Heart right ventricle (tissue), 16 donors: ENCODE measurements at regions not wholly inside any gene's neighbourhood (a gene's known extent, or its start where the extent isn't known, plus 50 kb on each side); places are given as distances from the start of the nearest gene placed in this dataset.
"Not testable (repeated sequence)": the region's sequence is repeated elsewhere in the genome, so short reads cannot be mapped to it uniquely, and the experiment has no call there.

Source experiments
- ATAC-seq, 8 donors: fragments of 200-7000 bp; cut with Tn5 transposase; one replicate each; pipeline ENCODE4 v1.9.1; 2020; ENCODE audit warnings: mild to moderate bottlenecking in 8 of 8, moderate library complexity in 8 of 8, moderate number of reproducible peaks in 1 of 8
- DNase-seq, 2 donors: peaks; one replicate each; pipeline ENCODE4 v3.0.0-alpha.2; 2020
- H3K27ac ChIP-seq, 10 donors: fragments of 200-600 bp; sonication (generic) in 2 of 10; one replicate each; pipeline versions ENCODE4 v1.5.0 to v1.8.0; 2020 to 2022; ENCODE audit warnings: mild to moderate bottlenecking in 3 of 10
- H3K27me3 ChIP-seq, 7 donors: fragments of 200-600 bp; one replicate each; pipeline ENCODE4 v1.8.0; 2021 to 2022; ENCODE audit warnings: mild to moderate bottlenecking in 2 of 7
- H3K36me3 ChIP-seq, 9 donors: fragments of 200-600 bp; sonication (generic) in 1 of 9; one replicate each; pipeline versions ENCODE4 v1.5.0 to v1.8.0; 2020 to 2022; ENCODE audit warnings: mild to moderate bottlenecking in 2 of 9
- H3K4me1 ChIP-seq, 9 donors: fragments of 200-600 bp; sonication (generic) in 1 of 9; one replicate each; pipeline versions ENCODE4 v1.5.0 to v1.8.0; 2020 to 2022; ENCODE audit warnings: mild to moderate bottlenecking in 4 of 9
- H3K4me3 ChIP-seq, 10 donors: fragments of 200-600 bp; sonication (generic) in 2 of 10; one replicate each; pipeline versions ENCODE4 v1.5.0 to v1.8.0; 2020 to 2022; ENCODE audit warnings: mild to moderate bottlenecking in 7 of 10, moderate library complexity in 2 of 10
- H3K9me3 ChIP-seq, 11 donors: fragments of 200-600 bp in 10 of 11; sonication (generic) in 2 of 11; one replicate each; pipeline versions ENCODE4 v1.5.0 to v1.8.0; 2013 to 2022; ENCODE audit warnings: mild to moderate bottlenecking in 2 of 11, control low read depth in 1 of 11, moderate library complexity in 1 of 11
- WGBS, 2 donors: extraction: QIAGEN DNeasy Blood & Tissue Kit; methylation state at CpG; one replicate each; pipeline ENCODE4 v1.1.7; 2013; ENCODE audit warnings: inconsistent platforms in 1 of 2; 5-methylcytosine and 5-hydroxymethylcytosine counted together
- intact Hi-C, 10 donors: fragments of 100-400 bp; cut with DNase I; formaldehyde crosslinking; loops; one replicate each; pipeline versions ENCODE4 v1.11.1 to v1.14.2; 2022
- TF ChIP-seq, protein P1 (sequence below), 9 donors: fragments of 200-600 bp; sonication (generic) in 2 of 9; IDR thresholded peaks; one replicate each; pipeline versions ENCODE4 v1.5.0 to v1.8.0; 2021 to 2022; ENCODE audit warnings: antibody characterized with exemption in 9 of 9, mild to moderate bottlenecking in 5 of 9, moderate library complexity in 1 of 9
- donor health status: Arrhythmogenic right ventricular cardiomyopathy.
- donor health status: ischemic (EF 13 %, LVEDD 7.1; RV severe dilation, severe dysfunction).
- donor health status: healthy with polysubstance abuse.
- donor health status: DM: no; HTN: yes; CAD: no.
- donor health status: DM: no; HTN: no; CAD: no.
- donor health status: ischemic (EF 25% LVEDD 6.9; RV normal size, moderate dysfunction).
- donor health status: ischemic (EF 25% LVEDD 5.7; RV mildly dilated, moderate dysfunction).
- donor health status: healthy.
- donor health status: DM: yes; HTN: yes; CAD: no.
- donor health status: Ischemic cardiomyopathy.
- donor health status: ischemic (EF 35%, LVEDD 5.7; RV mildly dilated, moderate dysfunction).
- donor health status: nonischemic (EF 11% LVEDD 7.7; RV severe dilation, severe dysfunction).
- donor health status: DM: yes; HTN: yes; CAD: no.
- donor health status: PGD.
- donor health status: ischemic (EF 29% LVEDD 5.4; RV normal size, mild dysfunction).
- donor health status: nonischemic (EF 23%, LVEDD 6.1; RV moderate dilation, normal function).

DNA sequence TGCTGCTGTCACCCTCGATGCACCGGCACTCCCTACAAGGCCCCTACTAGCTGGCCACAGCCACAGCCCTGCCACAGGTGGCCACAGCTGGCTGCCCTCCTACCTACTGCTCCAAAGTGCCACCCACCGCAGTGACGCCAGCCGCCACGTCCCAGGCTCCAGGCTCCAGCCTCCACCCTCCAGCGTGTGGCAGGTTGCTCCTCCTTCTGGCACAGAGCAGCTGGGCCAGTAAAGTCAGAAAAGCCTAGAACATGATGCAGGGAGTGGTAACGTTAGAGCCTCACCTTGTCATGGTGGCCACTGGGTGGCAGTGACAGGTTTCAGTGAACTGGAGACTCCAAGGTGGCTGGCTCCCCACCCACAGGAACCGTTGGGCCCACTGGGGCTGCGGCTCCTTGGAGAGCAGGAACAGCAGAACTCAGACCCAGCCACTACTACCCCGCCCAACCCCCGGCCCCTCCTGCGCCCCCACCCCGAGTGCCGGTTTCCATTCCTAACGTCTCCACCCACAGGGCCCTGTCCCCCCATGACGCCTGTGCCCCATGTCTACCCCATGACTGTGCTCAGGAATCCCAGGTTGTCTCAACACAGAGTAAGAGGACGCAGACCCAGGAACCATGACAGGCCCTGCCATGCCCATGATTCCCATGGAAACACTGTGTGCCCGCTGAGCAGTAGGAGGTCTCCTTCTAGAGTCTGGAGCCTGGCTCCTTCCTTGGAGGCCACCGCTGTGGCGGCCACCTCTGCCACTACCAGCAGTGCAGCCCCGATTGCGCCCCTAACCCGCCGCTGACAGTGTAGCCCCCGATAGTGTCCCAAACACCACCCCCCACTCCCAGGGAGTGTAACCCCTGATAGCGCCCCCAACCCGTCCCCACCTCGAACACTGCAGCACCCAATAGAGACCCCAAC, 52.3 kb upstream of the ZNF33B start:
- no peak overlapping the region for H3K4me3 ChIP-seq
- TF ChIP-seq, protein P1, sequence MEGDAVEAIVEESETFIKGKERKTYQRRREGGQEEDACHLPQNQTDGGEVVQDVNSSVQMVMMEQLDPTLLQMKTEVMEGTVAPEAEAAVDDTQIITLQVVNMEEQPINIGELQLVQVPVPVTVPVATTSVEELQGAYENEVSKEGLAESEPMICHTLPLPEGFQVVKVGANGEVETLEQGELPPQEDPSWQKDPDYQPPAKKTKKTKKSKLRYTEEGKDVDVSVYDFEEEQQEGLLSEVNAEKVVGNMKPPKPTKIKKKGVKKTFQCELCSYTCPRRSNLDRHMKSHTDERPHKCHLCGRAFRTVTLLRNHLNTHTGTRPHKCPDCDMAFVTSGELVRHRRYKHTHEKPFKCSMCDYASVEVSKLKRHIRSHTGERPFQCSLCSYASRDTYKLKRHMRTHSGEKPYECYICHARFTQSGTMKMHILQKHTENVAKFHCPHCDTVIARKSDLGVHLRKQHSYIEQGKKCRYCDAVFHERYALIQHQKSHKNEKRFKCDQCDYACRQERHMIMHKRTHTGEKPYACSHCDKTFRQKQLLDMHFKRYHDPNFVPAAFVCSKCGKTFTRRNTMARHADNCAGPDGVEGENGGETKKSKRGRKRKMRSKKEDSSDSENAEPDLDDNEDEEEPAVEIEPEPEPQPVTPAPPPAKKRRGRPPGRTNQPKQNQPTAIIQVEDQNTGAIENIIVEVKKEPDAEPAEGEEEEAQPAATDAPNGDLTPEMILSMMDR (IDR thresholded peaks at IDR 0.05): no peak
- H3K9me3 ChIP-seq: no peaks in the 10 kb centered on the region
- 89 to 93% methylated on average over 29 of the region's 29 CpGs for WGBS, 2 donors
- H3K27me3 ChIP-seq: peaks cover 0 to 6% (median 0%) of the 10 kb centered on the region in 7 donors
- DNase-seq (no peak), ATAC-seq (no peak)
- no peaks in the 10 kb centered on the region for H3K4me1 ChIP-seq
- intact Hi-C loops: no loop called here
- no peak overlapping the region for H3K27ac ChIP-seq
- no peaks in the 10 kb centered on the region for H3K36me3 ChIP-seq

DNA sequence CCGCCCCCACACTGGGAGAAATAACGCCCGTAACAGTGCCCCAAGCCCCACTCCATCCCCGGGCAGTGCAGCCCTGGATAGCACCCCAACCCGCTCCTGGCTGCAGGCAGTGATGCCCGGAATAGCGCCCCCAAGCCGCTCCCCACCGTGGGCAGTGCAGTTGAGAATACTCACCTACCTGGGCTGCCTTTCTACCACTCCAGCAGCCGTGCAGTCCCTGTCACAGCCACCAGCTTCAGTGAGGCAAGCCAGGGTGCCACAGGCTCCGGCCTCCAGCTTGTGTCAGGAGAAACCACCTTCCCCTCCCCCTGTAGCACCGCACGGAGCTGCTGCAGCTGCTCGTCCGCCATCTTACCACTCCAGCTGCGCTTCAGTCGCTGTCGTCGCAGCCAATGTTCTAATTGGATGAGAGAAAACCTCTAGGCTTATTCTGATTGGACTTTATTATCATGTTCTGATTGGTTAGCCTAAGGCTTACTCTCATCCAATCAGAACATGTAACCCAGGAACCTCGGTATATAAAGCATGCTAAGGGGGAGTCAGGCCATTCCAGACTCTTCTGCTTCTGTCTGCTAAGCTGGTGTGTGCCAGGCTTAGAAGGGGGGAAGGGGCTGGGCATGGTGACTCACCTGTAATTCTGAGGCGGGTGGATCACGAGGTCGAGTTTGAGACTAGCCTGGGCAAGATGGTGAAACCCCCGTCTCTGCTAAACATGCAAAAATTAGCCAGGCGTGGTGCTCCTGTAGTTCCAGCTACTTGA, 53.2 kb upstream of the ZNF33B start:
- H3K27me3 ChIP-seq: peaks cover 0 to 6% (median 0%) of the 10 kb centered on the region in 7 donors
- H3K4me3 ChIP-seq: no peak overlapping the region
- ATAC-seq: no peak
- intact Hi-C loops: no loop called here
- H3K36me3 ChIP-seq: no peaks in the 10 kb centered on the region
- TF ChIP-seq, protein P1 (IDR thresholded peaks at IDR 0.05): no peak
- no peaks in the 10 kb centered on the region for H3K9me3 ChIP-seq
- no peak for DNase-seq
- H3K27ac ChIP-seq: no peak overlapping the region
- 90 to 92% methylated on average over 25 of the region's 25 CpGs for WGBS, 2 donors
- H3K4me1 ChIP-seq: no peaks in the 10 kb centered on the region

GRCh38 chr10:42697926-42698325, 59.6 kb upstream of the ZNF33B start:
- Histone ChIP-seq H3K27me3 (peaks cover 0 to 49% (median 9%) of the 10 kb centered on the region in 7 donors), H3K9me3 (no peaks in the 10 kb centered on the region), H3K27ac (no peak overlapping the region), H3K4me1 (no peaks in the 10 kb centered on the region), H3K4me3 (no peak overlapping the region), H3K36me3 (no peaks in the 10 kb centered on the region)
- TF ChIP-seq, protein P1 (IDR thresholded peaks at IDR 0.05): no peak
- DNase-seq (no peak), ATAC-seq (no peak)
- 57 to 70% methylated on average over 2 of the region's 2 CpGs for WGBS, 2 donors
- intact Hi-C loops: no loop called here

DNA sequence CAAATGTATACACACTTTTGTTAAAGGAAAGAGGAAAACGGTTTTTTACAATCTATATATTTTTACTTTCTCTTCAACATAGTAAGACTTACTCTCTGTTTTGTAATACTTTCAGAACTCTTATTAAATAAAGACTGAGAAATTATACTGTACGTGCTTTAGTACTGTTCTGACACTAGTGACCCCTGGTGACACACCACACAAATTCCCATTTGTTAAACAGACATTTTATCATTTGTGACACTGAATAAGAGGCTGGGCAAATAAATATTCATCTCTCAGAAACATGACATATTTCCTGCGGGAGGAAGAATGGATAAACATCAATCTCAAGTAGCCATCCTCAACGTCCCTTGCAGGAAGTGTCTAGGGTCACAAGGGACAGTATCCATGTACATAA, 68.9 kb upstream of the ZNF33B start:
- H3K9me3 ChIP-seq: no peaks in the 10 kb centered on the region
- intact Hi-C loops: no loop called here
- TF ChIP-seq, protein P1 (IDR thresholded peaks at IDR 0.05): no peak
- WGBS, 2 donors: 43 to 47% methylated on average over 4 of the region's 4 CpGs
- peaks cover 0 to 23% (median 11%) of the 10 kb centered on the region in 7 donors for H3K27me3 ChIP-seq
- DNase-seq: no peak
- H3K4me3 ChIP-seq: no peak overlapping the region
- ATAC-seq: no peak
- H3K4me1 ChIP-seq: no peaks in the 10 kb centered on the region
- H3K27ac ChIP-seq: no peak overlapping the region
- no peaks in the 10 kb centered on the region for H3K36me3 ChIP-seq

DNA sequence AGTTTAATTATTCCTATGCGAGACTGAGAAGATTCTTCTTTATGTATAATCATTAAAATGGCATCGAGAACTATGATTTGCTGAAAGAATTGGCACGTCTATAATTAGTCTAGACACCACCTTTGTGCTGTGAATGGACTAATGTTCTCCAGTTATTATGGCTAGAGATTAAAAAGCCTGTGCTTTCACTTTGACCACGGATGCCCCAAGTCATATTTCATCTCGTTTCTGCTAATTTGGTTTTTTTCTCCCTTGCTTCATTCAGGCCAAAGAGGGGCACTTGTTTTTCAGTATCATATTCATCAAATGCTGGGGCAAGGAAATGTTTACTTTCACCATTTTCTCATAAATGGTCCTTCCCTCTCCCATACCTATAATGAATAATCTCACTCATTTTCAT, 63.3 kb upstream of the BMS1 start:
- DNase-seq, intact Hi-C loops, H3K4me1 ChIP-seq, H3K9me3 ChIP-seq, H3K4me3 ChIP-seq, H3K27ac ChIP-seq, ATAC-seq, H3K36me3 ChIP-seq: not testable (repeated sequence)
- H3K27me3 ChIP-seq: peaks cover 0 to 28% (median 13%) of the 10 kb centered on the region in 7 donors
- 69 to 72% methylated on average over 5 of the region's 5 CpGs for WGBS, 2 donors
